Loucy (cell line): ENCODE measurements at regions not wholly inside any gene's neighbourhood (a gene's known extent, or its start where the extent isn't known, plus 50 kb on each side); places are given as distances from the start of the nearest gene placed in this dataset.

Experiments used
- H2AFZ ChIP-seq: fragments of 200-600 bp; sonication (generic); 2 replicates; pipeline ENCODE4 v1.6.0; 2016; ENCODE audit warnings: antibody characterized with exemption, mild to moderate bottlenecking, low read length, moderate library complexity
- H3F3A ChIP-seq: fragments of 200-600 bp; 2 replicates; pipeline ENCODE4 v1.6.0; 2016; ENCODE audit warnings: antibody characterized with exemption, low read depth, mild to moderate bottlenecking
- H3K27me3 ChIP-seq: fragments of 200-600 bp; sonication (generic); 2 replicates; pipeline ENCODE4 v1.6.1; 2014; ENCODE audit warnings: low read length, mild to moderate bottlenecking; ENCODE audit not compliant: insufficient read depth, poor library complexity, severe bottlenecking
- H3K36me3 ChIP-seq: fragments of 200-600 bp; sonication (generic); 2 replicates; pipeline ENCODE4 v1.6.1; 2016; ENCODE audit warnings: low read length; ENCODE audit not compliant: insufficient read depth
- H3K4me1 ChIP-seq: fragments of 200-600 bp; sonication (generic); 2 replicates; pipeline ENCODE4 v1.5.1; 2014; ENCODE audit warnings: low read length, mild to moderate bottlenecking; ENCODE audit not compliant: insufficient read depth, poor library complexity, severe bottlenecking
- H3K4me2 ChIP-seq: fragments of 200-600 bp; sonication (generic); 2 replicates; pipeline ENCODE4 v1.6.0; 2014; ENCODE audit warnings: antibody characterized with exemption, low read length, low read depth, mild to moderate bottlenecking; ENCODE audit not compliant: poor library complexity, severe bottlenecking
- H3K4me3 ChIP-seq: fragments of 200-600 bp; sonication (generic); 2 replicates; pipeline ENCODE4 v1.5.1; 2014; ENCODE audit warnings: low read length, mild to moderate bottlenecking, mixed read lengths; ENCODE audit not compliant: poor library complexity, severe bottlenecking
- H3K79me2 ChIP-seq: fragments of 200-600 bp; sonication (generic); 2 replicates; pipeline ENCODE4 v1.6.1; 2014; ENCODE audit warnings: low read length; ENCODE audit not compliant: insufficient read depth
- H3K9ac ChIP-seq: fragments of 200-600 bp; sonication (generic); 2 replicates; pipeline ENCODE4 v1.6.0; 2014; ENCODE audit warnings: mild to moderate bottlenecking, low read depth, low read length, moderate library complexity; ENCODE audit not compliant: poor library complexity, severe bottlenecking
- H3K9me2 ChIP-seq: fragments of 200-600 bp; sonication (generic); replicated peaks from 2 replicates; pipeline ENCODE4 v1.6.1; 2016; ENCODE audit warnings: low read depth, low read length, mixed read lengths
- H3K9me3 ChIP-seq: fragments of 200-600 bp; sonication (generic); 2 replicates; pipeline ENCODE4 v1.6.1; 2014; ENCODE audit warnings: mild to moderate bottlenecking, antibody characterized with exemption, low read length, low read depth; ENCODE audit not compliant: insufficient read depth
- H4K20me1 ChIP-seq: fragments of 200-600 bp; sonication (generic); 2 replicates; pipeline ENCODE4 v1.6.0; 2014; ENCODE audit warnings: antibody characterized with exemption, low read length, mild to moderate bottlenecking; ENCODE audit not compliant: insufficient read depth, poor library complexity, severe bottlenecking
- EZH2phosphoT487 ChIP-seq: fragments of 200-600 bp; IDR thresholded peaks from 2 replicates; pipeline ENCODE4 v1.6.1; 2018; ENCODE audit warnings: antibody characterized with exemption, mild to moderate bottlenecking, moderate library complexity, borderline replicate concordance
- TF ChIP-seq, protein P1 (sequence below): fragments of 200-600 bp; sonication (generic); conservative IDR thresholded peaks from 2 replicates; pipeline ENCODE4 v1.5.1; 2014; ENCODE audit warnings: mild to moderate bottlenecking, antibody characterized with exemption, low read length

DNA sequence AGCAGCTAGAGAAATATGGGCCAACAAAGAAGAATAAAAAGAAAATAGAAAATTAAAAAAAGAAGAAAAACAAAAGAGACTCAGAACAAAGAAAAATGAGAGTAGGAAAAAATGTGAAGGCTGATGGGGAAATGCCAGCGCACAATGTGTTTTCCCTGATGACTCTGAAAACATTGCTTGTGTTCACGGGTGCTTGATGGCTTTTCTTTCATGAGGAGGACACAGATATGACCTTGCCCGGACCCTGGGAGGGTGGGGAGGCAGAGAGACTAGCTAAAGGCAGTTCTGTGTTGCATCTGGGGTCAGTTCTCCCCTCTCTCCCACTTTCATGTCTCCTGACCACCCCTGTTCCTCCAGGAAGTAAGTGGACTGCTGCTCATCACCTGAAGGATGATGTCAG, 125.9 kb downstream of the MOBP start:
- Histone ChIP-seq H3K4me1 (peaks cover 17% of the 10 kb centered on the region), H3K9me2 (no peaks in the 10 kb centered on the region), H3K79me2 (no peaks in the 10 kb centered on the region), H3K36me3 (no peaks in the 10 kb centered on the region), H3K4me3 (no peak overlapping the region), H3K27me3 (no peaks in the 10 kb centered on the region), H3K4me2 (peak overlapping the region; percentile 41), H2AFZ (peak overlapping the region; percentile 87), H3F3A (no peaks in the 10 kb centered on the region), H3K9ac (peak overlapping the region; percentile 32), H3K9me3 (no peaks in the 10 kb centered on the region), H4K20me1 (no peaks in the 10 kb centered on the region)
- TF ChIP-seq, protein P1, sequence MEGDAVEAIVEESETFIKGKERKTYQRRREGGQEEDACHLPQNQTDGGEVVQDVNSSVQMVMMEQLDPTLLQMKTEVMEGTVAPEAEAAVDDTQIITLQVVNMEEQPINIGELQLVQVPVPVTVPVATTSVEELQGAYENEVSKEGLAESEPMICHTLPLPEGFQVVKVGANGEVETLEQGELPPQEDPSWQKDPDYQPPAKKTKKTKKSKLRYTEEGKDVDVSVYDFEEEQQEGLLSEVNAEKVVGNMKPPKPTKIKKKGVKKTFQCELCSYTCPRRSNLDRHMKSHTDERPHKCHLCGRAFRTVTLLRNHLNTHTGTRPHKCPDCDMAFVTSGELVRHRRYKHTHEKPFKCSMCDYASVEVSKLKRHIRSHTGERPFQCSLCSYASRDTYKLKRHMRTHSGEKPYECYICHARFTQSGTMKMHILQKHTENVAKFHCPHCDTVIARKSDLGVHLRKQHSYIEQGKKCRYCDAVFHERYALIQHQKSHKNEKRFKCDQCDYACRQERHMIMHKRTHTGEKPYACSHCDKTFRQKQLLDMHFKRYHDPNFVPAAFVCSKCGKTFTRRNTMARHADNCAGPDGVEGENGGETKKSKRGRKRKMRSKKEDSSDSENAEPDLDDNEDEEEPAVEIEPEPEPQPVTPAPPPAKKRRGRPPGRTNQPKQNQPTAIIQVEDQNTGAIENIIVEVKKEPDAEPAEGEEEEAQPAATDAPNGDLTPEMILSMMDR, result no peak
- TF ChIP-seq EZH2phosphoT487, result no peak

DNA sequence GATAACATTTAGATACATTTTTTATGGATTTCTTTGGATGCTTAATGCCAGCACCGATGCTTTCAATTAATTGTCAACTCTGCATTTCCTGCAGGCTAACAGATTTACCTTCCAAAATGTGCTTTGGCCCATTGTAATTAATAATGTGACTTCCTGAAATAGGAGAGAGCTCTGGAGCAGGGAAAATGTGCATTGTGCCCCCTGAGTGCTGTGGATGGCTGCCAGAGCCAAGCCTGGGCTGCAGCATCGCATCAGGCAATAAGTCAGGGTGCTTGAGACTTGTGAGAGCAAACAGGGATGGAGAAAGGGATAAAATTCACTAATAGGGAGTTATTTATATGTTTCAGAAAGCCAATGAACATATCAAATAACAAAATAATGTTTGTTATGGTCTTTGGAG, 133.8 kb downstream of the MOBP start:
- H2AFZ ChIP-seq, result no peak overlapping the region
- no peaks in the 10 kb centered on the region for H3K9me2 ChIP-seq
- no peak for TF ChIP-seq EZH2phosphoT487
- TF ChIP-seq, protein P1, result no peak
- no peak overlapping the region for H3K4me3 ChIP-seq
- H3K9ac ChIP-seq, result no peak overlapping the region
- H3F3A ChIP-seq, result no peaks in the 10 kb centered on the region
- H4K20me1 ChIP-seq, result no peaks in the 10 kb centered on the region
- no peaks in the 10 kb centered on the region for H3K4me1 ChIP-seq
- H3K27me3 ChIP-seq, result no peaks in the 10 kb centered on the region
- no peaks in the 10 kb centered on the region for H3K79me2 ChIP-seq
- no peaks in the 10 kb centered on the region for H3K36me3 ChIP-seq
- no peak overlapping the region for H3K4me2 ChIP-seq
- H3K9me3 ChIP-seq, result peaks cover 3% of the 10 kb centered on the region

DNA sequence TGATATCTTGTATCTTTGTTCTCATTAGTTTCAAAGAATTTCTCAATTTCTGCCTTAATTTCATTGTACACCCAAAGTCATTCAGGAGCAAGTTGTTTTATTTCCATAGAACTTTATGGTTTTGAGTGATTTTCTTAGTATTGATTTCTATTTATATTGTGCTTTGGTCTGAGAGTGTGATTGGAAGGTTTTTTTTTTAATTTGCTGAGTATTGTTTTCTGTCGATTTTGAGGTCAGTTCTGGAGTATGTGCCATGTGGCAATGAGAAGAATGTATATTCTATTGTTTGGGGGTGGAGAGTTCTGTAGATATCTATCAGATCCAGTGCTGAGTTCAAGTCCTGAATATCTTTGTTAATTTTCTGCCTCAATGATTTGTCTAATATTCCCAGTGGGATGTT, 138.4 kb downstream of the MOBP start:
- H3K36me3 ChIP-seq, result no peaks in the 10 kb centered on the region
- H2AFZ ChIP-seq, result no peak overlapping the region
- H3K4me1 ChIP-seq, result no peaks in the 10 kb centered on the region
- peaks cover 11% of the 10 kb centered on the region for H3K9me3 ChIP-seq
- H3F3A ChIP-seq, result no peaks in the 10 kb centered on the region
- no peaks in the 10 kb centered on the region for H3K79me2 ChIP-seq
- H3K9ac ChIP-seq, result no peak overlapping the region
- no peaks in the 10 kb centered on the region for H3K9me2 ChIP-seq
- TF ChIP-seq EZH2phosphoT487, result no peak
- TF ChIP-seq, protein P1, result no peak
- no peaks in the 10 kb centered on the region for H3K27me3 ChIP-seq
- no peak overlapping the region for H3K4me2 ChIP-seq
- H3K4me3 ChIP-seq, result no peak overlapping the region
- no peaks in the 10 kb centered on the region for H4K20me1 ChIP-seq
